Effector memory CD4-positive, alpha-beta T cell (primary cell): ENCODE measurements at regions not wholly inside any gene's neighbourhood (a gene's known extent, or its start where the extent isn't known, plus 50 kb on each side); places are given as distances from the start of the nearest gene placed in this dataset.

Experiments used
- DNase-seq, 3 donors: peaks; one replicate each; pipeline ENCODE4 v3.0.0-alpha.2; 2020
- H3K27ac ChIP-seq: 2 replicates; pipeline ENCODE4 v1.7.0; 2013; ENCODE audit warnings: mild to moderate bottlenecking, low read length, moderate library complexity; ENCODE audit not compliant: insufficient read depth, poor library complexity, severe bottlenecking
- H3K27me3 ChIP-seq: replicated peaks from 2 replicates; pipeline ENCODE4 v1.7.0; 2013; ENCODE audit warnings: mild to moderate bottlenecking, low read length; ENCODE audit not compliant: insufficient read depth, control insufficient read depth, poor library complexity, severe bottlenecking
- H3K36me3 ChIP-seq: 2 replicates; pipeline ENCODE4 v1.7.0; 2013; ENCODE audit warnings: mild to moderate bottlenecking, low read length, moderate library complexity; ENCODE audit not compliant: control insufficient read depth, insufficient read depth
- H3K4me1 ChIP-seq: 2 replicates; pipeline ENCODE4 v1.7.0; 2013; ENCODE audit warnings: low read length, mild to moderate bottlenecking; ENCODE audit not compliant: control insufficient read depth, insufficient read depth, poor library complexity, severe bottlenecking
- H3K4me3 ChIP-seq: 2 replicates; pipeline ENCODE4 v1.7.0; 2013; ENCODE audit warnings: low read length, low read depth, mild to moderate bottlenecking; ENCODE audit not compliant: insufficient read depth, poor library complexity, severe bottlenecking
- H3K9me3 ChIP-seq: 2 replicates; pipeline ENCODE4 v1.7.0; 2013; ENCODE audit warnings: mild to moderate bottlenecking, low read length, moderate library complexity; ENCODE audit not compliant: control insufficient read depth

- no peak for DNase-seq
- no peak overlapping the region for H3K4me3 ChIP-seq
- H3K36me3 ChIP-seq: no peaks in the 10 kb centered on the region
- H3K4me1 ChIP-seq: no peaks in the 10 kb centered on the region
- H3K27ac ChIP-seq: no peak overlapping the region
- H3K9me3 ChIP-seq: no peaks in the 10 kb centered on the region
- no peaks in the 10 kb centered on the region for H3K27me3 ChIP-seq
These were observed 311.5 kb upstream of the MGAT5 start for GRCh38 chr2:133942398-133942797.

- no peak for DNase-seq
- no peak overlapping the region for H3K4me3 ChIP-seq
- H3K9me3 ChIP-seq: no peaks in the 10 kb centered on the region
- no peak overlapping the region for H3K27ac ChIP-seq
- no peaks in the 10 kb centered on the region for H3K27me3 ChIP-seq
- H3K4me1 ChIP-seq: no peaks in the 10 kb centered on the region
- no peaks in the 10 kb centered on the region for H3K36me3 ChIP-seq
These were observed 310.8 kb upstream of the MGAT5 start for GRCh38 chr2:133943108-133943507.

DNA sequence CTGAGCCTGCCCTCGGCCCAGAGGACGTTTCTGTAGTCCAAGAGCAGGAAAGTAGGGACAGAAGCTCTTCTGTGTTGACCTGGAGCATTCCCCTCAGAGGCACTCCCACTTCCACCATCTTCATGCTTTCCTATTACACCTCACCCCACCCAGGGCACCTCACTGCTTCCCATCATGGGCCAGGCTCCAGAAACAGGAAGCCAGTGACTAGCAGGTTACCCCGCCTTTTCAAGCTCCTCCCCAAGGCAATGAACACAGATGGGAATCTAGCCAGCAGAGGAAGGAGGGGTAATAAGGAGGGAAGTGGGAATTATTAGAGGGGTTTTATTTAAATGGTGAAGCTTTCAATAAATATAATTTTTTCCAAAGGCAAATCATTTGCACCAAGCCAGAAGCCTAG, 308.8 kb upstream of the MGAT5 start:
- H3K4me3 ChIP-seq: no peak overlapping the region
- H3K36me3 ChIP-seq: no peaks in the 10 kb centered on the region
- DNase-seq: no peak
- H3K27ac ChIP-seq: no peak overlapping the region
- no peaks in the 10 kb centered on the region for H3K27me3 ChIP-seq
- no peaks in the 10 kb centered on the region for H3K9me3 ChIP-seq
- H3K4me1 ChIP-seq: no peaks in the 10 kb centered on the region

DNA sequence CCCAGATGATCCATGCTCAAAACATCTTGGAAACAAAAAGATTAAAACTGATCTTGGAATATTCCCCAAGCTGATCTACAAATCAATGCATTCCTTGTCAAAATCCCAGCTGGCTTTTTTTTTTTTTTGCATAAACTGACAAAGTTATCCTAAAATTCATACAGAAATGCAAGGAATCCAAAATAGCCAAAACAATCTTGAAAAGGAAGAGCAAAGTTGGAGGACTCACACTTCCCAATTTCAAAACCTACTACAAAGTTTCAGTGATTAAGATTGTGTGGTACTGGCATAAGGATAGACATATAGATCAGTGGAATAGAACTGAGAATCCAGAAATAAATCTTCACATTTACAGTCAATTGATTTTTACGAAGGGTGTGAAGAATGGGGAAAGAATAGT, 306.8 kb upstream of the MGAT5 start:
- no peak for DNase-seq
- Histone ChIP-seq H3K4me3 (no peak overlapping the region), H3K27me3 (no peaks in the 10 kb centered on the region), H3K4me1 (no peaks in the 10 kb centered on the region), H3K36me3 (no peaks in the 10 kb centered on the region), H3K9me3 (no peaks in the 10 kb centered on the region), H3K27ac (no peak overlapping the region)

GRCh38 chr2:133948610-133949290, 305.1 kb upstream of the MGAT5 start:
- Histone ChIP-seq H3K27me3 (no peaks in the 10 kb centered on the region), H3K4me3 (no peak overlapping the region), H3K4me1 (no peaks in the 10 kb centered on the region), H3K27ac (no peak overlapping the region), H3K9me3 (no peaks in the 10 kb centered on the region), H3K36me3 (no peaks in the 10 kb centered on the region)
- no peak for DNase-seq

GRCh38 chr2:133949595-133949994, 304.3 kb upstream of the MGAT5 start:
- no peak for DNase-seq
- no peaks in the 10 kb centered on the region for H3K4me1 ChIP-seq
- no peak overlapping the region for H3K4me3 ChIP-seq
- H3K36me3 ChIP-seq: no peaks in the 10 kb centered on the region
- no peaks in the 10 kb centered on the region for H3K27me3 ChIP-seq
- no peaks in the 10 kb centered on the region for H3K9me3 ChIP-seq
- H3K27ac ChIP-seq: no peak overlapping the region

DNA sequence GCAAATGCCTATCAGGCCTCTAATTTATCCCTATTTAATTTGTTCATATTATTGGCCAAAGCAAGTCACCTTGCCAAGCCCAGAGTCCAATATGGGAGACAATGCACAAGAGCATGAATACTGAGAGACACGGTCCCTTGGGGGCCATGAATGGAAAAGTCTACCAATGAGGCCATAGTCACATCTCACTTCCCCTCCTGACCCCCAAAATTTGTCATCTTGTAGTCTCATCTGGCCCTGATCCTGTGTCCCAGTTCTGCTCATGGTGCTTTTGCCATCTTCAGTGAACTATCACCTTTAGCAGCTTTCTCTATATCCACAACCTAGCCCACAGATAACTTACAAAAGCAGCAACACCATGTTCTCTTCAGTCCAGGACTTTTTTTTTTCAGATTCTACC, 302.7 kb upstream of the MGAT5 start:
- Histone ChIP-seq H3K4me1 (no peaks in the 10 kb centered on the region), H3K36me3 (no peaks in the 10 kb centered on the region), H3K27me3 (no peaks in the 10 kb centered on the region), H3K27ac (no peak overlapping the region), H3K9me3 (no peaks in the 10 kb centered on the region), H3K4me3 (no peak overlapping the region)
- no peak for DNase-seq

DNA sequence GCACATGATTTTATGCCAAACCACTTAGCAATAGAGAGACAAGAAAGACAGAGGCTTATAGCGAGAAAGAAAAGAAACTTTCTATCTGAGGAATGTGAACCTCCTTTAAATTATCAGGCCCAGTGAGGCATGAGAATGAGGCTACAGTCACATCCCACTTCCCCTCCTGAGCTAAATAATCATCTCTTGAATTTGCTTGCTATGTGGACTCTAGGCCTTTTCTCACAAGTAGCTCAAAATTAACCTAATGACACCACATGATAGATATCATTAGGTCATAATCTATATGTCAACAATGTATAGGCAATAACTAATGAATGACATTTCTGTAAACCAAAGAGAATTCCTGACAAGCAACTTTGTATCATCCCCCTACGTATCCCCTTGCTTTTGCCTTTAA, 301.5 kb upstream of the MGAT5 start:
- Histone ChIP-seq H3K9me3 (no peaks in the 10 kb centered on the region), H3K36me3 (no peaks in the 10 kb centered on the region), H3K27ac (no peak overlapping the region), H3K4me3 (no peak overlapping the region), H3K27me3 (no peaks in the 10 kb centered on the region), H3K4me1 (no peaks in the 10 kb centered on the region)
- no peak for DNase-seq

DNA sequence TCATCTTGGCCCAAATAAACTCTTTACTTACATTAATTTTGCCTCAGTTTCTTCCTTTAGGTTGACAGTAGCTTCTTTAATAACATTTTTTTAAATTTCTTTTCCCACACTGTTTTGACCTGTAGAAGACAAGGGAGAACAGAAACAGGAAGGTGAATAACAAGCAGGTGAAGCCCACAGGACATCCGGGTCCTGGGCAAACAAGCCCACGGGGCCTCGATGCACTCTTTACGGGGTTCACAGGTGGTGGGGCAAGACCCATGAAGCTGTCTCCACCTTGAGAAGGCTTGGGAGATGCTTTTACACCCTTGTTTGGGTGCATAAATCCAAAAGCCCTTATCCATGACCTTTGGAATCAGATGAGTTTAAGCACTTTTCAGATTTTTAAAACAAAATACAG, 301.0 kb upstream of the MGAT5 start:
- no peak overlapping the region for H3K4me3 ChIP-seq
- no peaks in the 10 kb centered on the region for H3K36me3 ChIP-seq
- H3K9me3 ChIP-seq: no peaks in the 10 kb centered on the region
- no peak for DNase-seq
- H3K27me3 ChIP-seq: no peaks in the 10 kb centered on the region
- no peaks in the 10 kb centered on the region for H3K4me1 ChIP-seq
- H3K27ac ChIP-seq: no peak overlapping the region

DNA sequence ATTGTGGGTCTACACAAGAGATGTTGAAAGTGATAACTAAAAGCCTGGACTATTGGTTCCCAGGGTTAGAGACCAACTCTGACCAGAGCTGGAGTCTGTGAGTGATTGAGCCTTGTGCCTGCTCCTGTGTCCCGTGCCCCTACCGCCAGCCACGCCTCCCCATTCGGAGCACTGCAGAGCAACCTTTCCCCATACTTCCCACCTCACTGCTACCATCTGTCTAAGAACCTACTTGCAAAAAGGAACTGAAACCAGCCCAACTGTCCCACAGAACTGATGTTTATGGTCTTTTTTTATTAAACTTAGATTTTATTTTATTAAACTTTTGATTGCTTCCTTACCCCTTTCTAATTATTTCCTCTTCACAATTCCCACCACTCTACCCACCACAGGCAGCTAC, 300.3 kb upstream of the MGAT5 start:
- no peaks in the 10 kb centered on the region for H3K9me3 ChIP-seq

More for the DNA sequence above, 300.3 kb upstream of the MGAT5 start:
- Histone ChIP-seq H3K36me3 (no peaks in the 10 kb centered on the region), H3K27me3 (no peaks in the 10 kb centered on the region), H3K4me3 (no peak overlapping the region), H3K4me1 (no peaks in the 10 kb centered on the region), H3K27ac (no peak overlapping the region)
- no peak for DNase-seq
